H1 (cell line): ENCODE measurements at regions not wholly inside any gene's neighbourhood (a gene's known extent, or its start where the extent isn't known, plus 50 kb on each side); places are given as distances from the start of the nearest gene placed in this dataset.

Experiments
- CTCF ChIA-PET: fragments of 300-600 bp; sonication (Branson Sonifier 250); formaldehyde crosslinking; loops from one replicate; lab custom pipeline; 2021; ENCODE audit not compliant: partially characterized antibody; lab: Charles Lee
- POLR2A ChIA-PET: fragments of 300-600 bp; sonication (Branson Sonifier 250); formaldehyde crosslinking; loops from one replicate; lab custom pipeline; 2021; ENCODE audit warnings: inconsistent platforms; ENCODE audit not compliant: partially characterized antibody; lab: Charles Lee
- DNase-seq, 2 experiments: peaks; one replicate each; pipeline versions ENCODE4 v3.0.0 to v3.0.0-alpha.2; 2010 to 2022; ENCODE audit warnings: low spot score in 2 of 2, low read depth in 1 of 2, mixed read lengths in 1 of 2
- FAIRE-seq: peaks from 2 replicates; lab custom pipeline; 2011; peaks lifted over from hg19 to GRCh38; lab: Jason Lieb, UNC
- H2AFZ ChIP-seq: 2 replicates; pipeline ENCODE4 v1.8.1; 2012; ENCODE audit warnings: low read length, inconsistent platforms
- H2AK5ac ChIP-seq: 2 replicates; pipeline ENCODE4 v1.6.1; 2013; ENCODE audit warnings: low read depth, low read length
- H2BK120ac ChIP-seq: replicated peaks from 2 replicates; pipeline ENCODE3; 2013; ENCODE audit warnings: low read depth, low read length, inconsistent platforms
- H2BK12ac ChIP-seq: 2 replicates; pipeline ENCODE4 v1.6.1; 2013; ENCODE audit warnings: low read depth, low read length
- H2BK15ac ChIP-seq: 2 replicates; pipeline ENCODE4 v1.6.1; 2013; ENCODE audit warnings: low read length
- H2BK20ac ChIP-seq: 2 replicates; pipeline ENCODE4 v1.6.1; 2013; ENCODE audit warnings: low read length
- H2BK5ac ChIP-seq: 2 replicates; pipeline ENCODE4 v1.6.1; 2013; ENCODE audit warnings: low read depth, low read length
- H3K14ac ChIP-seq: 2 replicates; pipeline ENCODE4 v1.6.1; 2013; ENCODE audit warnings: inconsistent platforms; ENCODE audit not compliant: insufficient read length
- H3K18ac ChIP-seq: 2 replicates; pipeline ENCODE4 v1.6.1; 2013; ENCODE audit warnings: low read length; ENCODE audit errors: extremely low read depth
- H3K23ac ChIP-seq: 2 replicates; pipeline ENCODE4 v1.6.1; 2013; ENCODE audit warnings: inconsistent platforms; ENCODE audit not compliant: insufficient read length
- H3K23me2 ChIP-seq: 2 replicates; pipeline ENCODE4 v1.6.1; 2013; ENCODE audit warnings: low read depth, low read length
- H3K27ac ChIP-seq: 2 replicates; pipeline ENCODE4 v1.6.1; 2011; ENCODE audit warnings: low read depth, low read length, inconsistent platforms
- H3K27me3 ChIP-seq, 4 experiments: replicated peaks in 1 of 4; 1 replicate in 1 of 4; 2 replicates in 3 of 4; pipeline versions ENCODE4 v1.6.1 to v1.8.1; 2011 to 2013; ENCODE audit warnings: low read length in 3 of 4, mild to moderate bottlenecking in 3 of 4, inconsistent platforms in 2 of 4, mixed read lengths in 2 of 4, moderate library complexity in 1 of 4; ENCODE audit not compliant: control insufficient read depth in 3 of 4, insufficient read depth in 3 of 4; ENCODE audit errors: extremely low read depth in 1 of 4
- H3K36me3 ChIP-seq, 4 experiments: 2 replicates each; pipeline versions ENCODE4 v1.6.1 to v1.8.1; 2011 to 2013; ENCODE audit warnings: mild to moderate bottlenecking in 4 of 4, low read length in 3 of 4, moderate library complexity in 2 of 4, control low read depth in 1 of 4, inconsistent platforms in 1 of 4; ENCODE audit not compliant: insufficient read depth in 4 of 4, control insufficient read depth in 2 of 4
- H3K4ac ChIP-seq: replicated peaks from 2 replicates; pipeline ENCODE3; 2013; ENCODE audit warnings: low read length, low read depth, mixed read lengths, inconsistent platforms; ENCODE audit not compliant: insufficient read length
- H3K4me1 ChIP-seq, 4 experiments: replicated peaks in 1 of 4; 1 replicate in 1 of 4; 2 replicates in 3 of 4; pipeline versions ENCODE4 v1.6.1 to v1.8.1; 2011 to 2013; ENCODE audit warnings: low read length in 3 of 4, inconsistent platforms in 2 of 4, mixed read lengths in 1 of 4; ENCODE audit not compliant: insufficient read depth in 4 of 4, control insufficient read depth in 3 of 4
- H3K4me2 ChIP-seq, 2 experiments: 2 replicates each; pipeline versions ENCODE4 v1.6.1 to v1.8.1; 2011 to 2013; ENCODE audit warnings: low read depth in 2 of 2, low read length in 2 of 2, control low read depth in 1 of 2, inconsistent platforms in 1 of 2, mild to moderate bottlenecking in 1 of 2; ENCODE audit not compliant: insufficient read depth in 1 of 2
- H3K4me3 ChIP-seq, 4 experiments: fragments of 200-600, 300-600 bp in 1 of 4; sonication (generic), shearing (Covaris generic), sonication (Bioruptor Twin) in 1 of 4; 2 replicates each; pipeline versions ENCODE4 v1.5.1 to v1.8.1; 2011 to 2016; ENCODE audit warnings: low read length in 4 of 4, low read depth in 3 of 4, control low read depth in 2 of 4, inconsistent platforms in 2 of 4, mild to moderate bottlenecking in 2 of 4, mixed read lengths in 1 of 4, moderate library complexity in 1 of 4; ENCODE audit not compliant: insufficient read depth in 2 of 4; ENCODE audit errors: extremely low read depth in 1 of 4
- H3K56ac ChIP-seq: replicated peaks from 2 replicates; pipeline ENCODE3; 2013; ENCODE audit warnings: low read depth, mild to moderate bottlenecking, mixed read lengths, low read length, inconsistent platforms; ENCODE audit not compliant: insufficient read length
- H3K79me1 ChIP-seq: 2 replicates; pipeline ENCODE4 v1.6.1; 2013; ENCODE audit warnings: low read depth, low read length, control low read depth
- H3K79me2 ChIP-seq, 2 experiments: 2 replicates each; pipeline versions ENCODE4 v1.6.1 to v1.8.1; 2012 to 2013; ENCODE audit warnings: low read length in 2 of 2, mild to moderate bottlenecking in 2 of 2, inconsistent platforms in 1 of 2; ENCODE audit not compliant: insufficient read depth in 2 of 2, control insufficient read depth in 1 of 2
- H3K9ac ChIP-seq, 4 experiments: replicated peaks in 1 of 4; 1 replicate in 1 of 4; 2 replicates in 3 of 4; pipeline versions ENCODE4 v1.6.1 to v1.8.1; 2011 to 2013; ENCODE audit warnings: low read depth in 3 of 4, low read length in 3 of 4, control low read depth in 2 of 4, mild to moderate bottlenecking in 2 of 4, moderate library complexity in 2 of 4, inconsistent platforms in 1 of 4; ENCODE audit errors: extremely low read depth in 1 of 4
- H3K9me3 ChIP-seq, 2 experiments: 2 replicates each; pipeline versions ENCODE4 v1.6.1 to v1.8.1; 2012 to 2013; ENCODE audit warnings: mild to moderate bottlenecking in 2 of 2, moderate library complexity in 2 of 2, control low read depth in 1 of 2, inconsistent platforms in 1 of 2, low read depth in 1 of 2, low read length in 1 of 2, mixed read lengths in 1 of 2; ENCODE audit not compliant: insufficient read depth in 2 of 2
- H4K20me1 ChIP-seq, 2 experiments: replicated peaks in 1 of 2; 2 replicates each; pipeline versions ENCODE3 to v1.8.1; 2011 to 2013; ENCODE audit warnings: inconsistent platforms in 2 of 2, low read length in 2 of 2, mild to moderate bottlenecking in 1 of 2; ENCODE audit not compliant: insufficient read depth in 2 of 2, control insufficient read depth in 1 of 2
- H4K5ac ChIP-seq: 2 replicates; pipeline ENCODE4 v1.6.1; 2013; ENCODE audit warnings: low read length, low read depth, mixed read lengths, inconsistent platforms; ENCODE audit not compliant: insufficient read length
- H4K8ac ChIP-seq: 2 replicates; pipeline ENCODE4 v1.8.0; 2013; ENCODE audit warnings: mild to moderate bottlenecking, moderate library complexity, low read length, inconsistent platforms; ENCODE audit not compliant: insufficient read depth; ENCODE audit errors: extremely low read depth
- H4K91ac ChIP-seq: replicated peaks from 2 replicates; pipeline ENCODE3; 2013; ENCODE audit warnings: low read length, mixed read lengths, inconsistent platforms; ENCODE audit not compliant: insufficient read length
- BCL11A ChIP-seq, 2 experiments: IDR thresholded peaks; one replicate each; pipeline ENCODE4 v1.6.1; 2011; ENCODE audit warnings: low read depth in 2 of 2, low read length in 2 of 2, mild to moderate bottlenecking in 2 of 2
- CHD2 ChIP-seq: IDR thresholded peaks from 2 replicates; pipeline ENCODE4 v1.6.1; 2012; ENCODE audit warnings: low read length, improper control_type of control experiment
- HDAC2 ChIP-seq, 2 experiments: fragments of 300-600 bp in 1 of 2; sonication (generic) in 1 of 2; IDR thresholded peaks; 2 replicates each; pipeline ENCODE4 v1.6.1; 2011 to 2012; ENCODE audit warnings: low read depth in 2 of 2, low read length in 2 of 2, mild to moderate bottlenecking in 2 of 2, moderate library complexity in 2 of 2, borderline replicate concordance in 1 of 2, inconsistent platforms in 1 of 2
- KDM4A ChIP-seq: IDR thresholded peaks from one replicate; pipeline ENCODE4 v1.7.1; 2012; ENCODE audit warnings: low read depth, mild to moderate bottlenecking, moderate library complexity, low read length, inconsistent platforms; ENCODE audit not compliant: severe bottlenecking
- PHF8 ChIP-seq: fragments of 200-600 bp; sonication (generic); conservative IDR thresholded peaks from 2 replicates; pipeline ENCODE4 v1.7.1; 2012; ENCODE audit warnings: low read depth, mild to moderate bottlenecking, inconsistent platforms, low read length, moderate library complexity
- POU5F1 ChIP-seq: IDR thresholded peaks from 2 replicates; pipeline ENCODE4 v1.6.1; 2011; ENCODE audit warnings: low read depth, mild to moderate bottlenecking, low read length, moderate library complexity
- RAD21 ChIP-seq, 2 experiments: IDR thresholded peaks in 1 of 2; conservative IDR thresholded peaks in 1 of 2; 2 replicates each; pipeline ENCODE4 v1.6.1; 2011; ENCODE audit warnings: low read depth in 2 of 2, low read length in 2 of 2, improper control_type of control experiment in 1 of 2, inconsistent platforms in 1 of 2, mild to moderate bottlenecking in 1 of 2, moderate library complexity in 1 of 2
- RXRA ChIP-seq: IDR thresholded peaks from 2 replicates; pipeline ENCODE4 v1.6.1; 2011; ENCODE audit warnings: low read depth, mild to moderate bottlenecking, low read length, moderate library complexity; ENCODE audit not compliant: insufficient read depth
- SIN3A ChIP-seq, 2 experiments: IDR thresholded peaks in 1 of 2; conservative IDR thresholded peaks in 1 of 2; 2 replicates each; pipeline ENCODE4 v1.6.1; 2011 to 2012; ENCODE audit warnings: low read length in 2 of 2, improper control_type of control experiment in 1 of 2, low read depth in 1 of 2, mild to moderate bottlenecking in 1 of 2
- SIRT6 ChIP-seq: IDR thresholded peaks from one replicate; pipeline ENCODE4 v1.7.1; 2012; ENCODE audit warnings: low read length, inconsistent platforms
- SP1 ChIP-seq: IDR thresholded peaks from 2 replicates; pipeline ENCODE4 v1.6.1; 2011; ENCODE audit warnings: low read depth, low read length
- WGBS, 2 experiments: shearing (Covaris generic) in 1 of 2; methylation state at CpG; one replicate each; pipeline versions ENCODE4 v1.1.6 to v1.1.7; 2013 to 2015; ENCODE audit warnings: low lambda C conversion rate in 2 of 2, mixed read lengths in 2 of 2, inconsistent platforms in 1 of 2, low coverage in 1 of 2, missing lambda C conversion rate in 1 of 2; ENCODE audit not compliant: insufficient replicate concordance in 2 of 2, insufficient coverage in 1 of 2, insufficient read length in 1 of 2; ENCODE audit errors: extremely low coverage in 1 of 2, missing lambda C conversion rate in 1 of 2; 5-methylcytosine and 5-hydroxymethylcytosine counted together
- TF ChIP-seq, protein P1 (sequence below): IDR thresholded peaks from 2 replicates; pipeline ENCODE4 v1.6.1; 2012; ENCODE audit warnings: inconsistent platforms
- TF ChIP-seq, protein P2 (sequence below): IDR thresholded peaks from 2 replicates; pipeline ENCODE4 v1.6.1; 2011; ENCODE audit warnings: low read depth, mild to moderate bottlenecking, low read length; ENCODE audit not compliant: insufficient read depth

DNA sequence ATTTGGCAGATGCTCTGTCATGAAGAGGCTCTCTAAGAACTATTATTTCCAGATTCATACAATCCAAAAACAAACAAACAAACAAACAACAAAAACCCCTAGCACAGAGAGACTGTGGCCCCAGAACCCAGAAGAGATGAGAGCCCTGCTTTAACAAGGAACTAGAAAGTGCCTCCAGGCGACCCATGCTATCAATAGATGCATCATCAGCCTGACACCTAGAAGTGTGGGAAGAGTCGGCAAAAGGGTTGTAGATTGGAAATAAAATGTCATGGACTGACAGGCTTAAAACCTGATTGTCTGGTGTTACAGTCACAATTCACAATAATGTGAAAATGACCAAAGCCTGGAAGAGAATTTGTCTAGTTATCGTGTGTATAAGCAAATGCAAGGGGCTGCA, 50.6 kb upstream of the FLRT2 start:
- H2AK5ac ChIP-seq: no peak overlapping the region
- no peak overlapping the region for H3K23ac ChIP-seq
- no peaks in the 10 kb centered on the region for H4K20me1 ChIP-seq
- no peak overlapping the region for H2BK120ac ChIP-seq
- no peaks in the 10 kb centered on the region for H3K27me3 ChIP-seq
- no peak overlapping the region for H3K4me2 ChIP-seq
- 95% methylated on average over 3 of the region's 3 CpGs; no CpG with 5 or more reads in 1 of the 2 experiments for WGBS, 2 experiments
- no peak overlapping the region for H2BK5ac ChIP-seq
- H2BK20ac ChIP-seq: no peak overlapping the region
- H3K9me3 ChIP-seq: no peaks in the 10 kb centered on the region; a peak in 1 of 4 replicates
- no peak overlapping the region for H3K4me3 ChIP-seq
- no peak overlapping the region for H2BK12ac ChIP-seq
- ChIA-PET CTCF (interaction anchor here (0.6 kb wide), 1 partner anchor 1712 kb away, joined by 4 read pairs; no protein-coding TSS in a partner anchor), POLR2A (no interaction called here)
- no peaks in the 10 kb centered on the region for H3K23me2 ChIP-seq
- no peak overlapping the region for H4K5ac ChIP-seq
- H3K9ac ChIP-seq: no peak overlapping the region
- no peak overlapping the region for H4K91ac ChIP-seq
- no peak overlapping the region for H3K56ac ChIP-seq
- H3K18ac ChIP-seq: no peak overlapping the region
- H3K4me1 ChIP-seq: no peaks in the 10 kb centered on the region
- H2BK15ac ChIP-seq: no peak overlapping the region
- no peak for DNase-seq
- no peak overlapping the region for H3K4ac ChIP-seq
- no peaks in the 10 kb centered on the region for H3K79me1 ChIP-seq
- no peaks in the 10 kb centered on the region for H3K36me3 ChIP-seq
- FAIRE-seq: no peak
- no peak overlapping the region for H3K14ac ChIP-seq
- no peak overlapping the region for H3K27ac ChIP-seq
- no peak overlapping the region for H4K8ac ChIP-seq
- H3K79me2 ChIP-seq: no peaks in the 10 kb centered on the region
- H2AFZ ChIP-seq: no peak overlapping the region
- TF ChIP-seq BCL11A (IDR thresholded peaks at IDR 0.05; ENCODE audit: low read depth in 2 of 2, low read length in 2 of 2) (no peak), POU5F1 (no peak), SIN3A (conservative IDR thresholded peaks at IDR 0.05 in 1 of 2, IDR thresholded peaks at IDR 0.05 in 1 of 2; ENCODE audit: low read depth in 1 of 2, low read length in 2 of 2) (no peak), RAD21 (IDR thresholded peaks at IDR 0.05 in 1 of 2, conservative IDR thresholded peaks at IDR 0.05 in 1 of 2; ENCODE audit: low read depth in 2 of 2, low read length in 2 of 2) (no peak), HDAC2 (IDR thresholded peaks at IDR 0.05; ENCODE audit: borderline replicate concordance in 1 of 2, low read depth in 2 of 2, low read length in 2 of 2) (no peak), SP1 (no peak), KDM4A (no peak), SIRT6 (no peak), PHF8 (no peak), CHD2 (no peak), RXRA (no peak)
- TF ChIP-seq, protein P1, sequence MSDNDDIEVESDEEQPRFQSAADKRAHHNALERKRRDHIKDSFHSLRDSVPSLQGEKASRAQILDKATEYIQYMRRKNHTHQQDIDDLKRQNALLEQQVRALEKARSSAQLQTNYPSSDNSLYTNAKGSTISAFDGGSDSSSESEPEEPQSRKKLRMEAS: no peak
- TF ChIP-seq, protein P2, sequence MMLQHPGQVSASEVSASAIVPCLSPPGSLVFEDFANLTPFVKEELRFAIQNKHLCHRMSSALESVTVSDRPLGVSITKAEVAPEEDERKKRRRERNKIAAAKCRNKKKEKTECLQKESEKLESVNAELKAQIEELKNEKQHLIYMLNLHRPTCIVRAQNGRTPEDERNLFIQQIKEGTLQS: no peak
